H1 (cell line): ENCODE measurements at regions not wholly inside any gene's neighbourhood (a gene's known extent, or its start where the extent isn't known, plus 50 kb on each side); places are given as distances from the start of the nearest gene placed in this dataset.

Source experiments
- CTCF ChIP-seq, 3 experiments: IDR thresholded peaks; 1 replicate in 2 of 3; 2 replicates in 1 of 3; pipeline versions ENCODE4 v1.5.1 to v1.6.1; 2011; ENCODE audit warnings: low read length in 3 of 3, mild to moderate bottlenecking in 3 of 3, inconsistent platforms in 2 of 3, low read depth in 1 of 3, moderate library complexity in 1 of 3; ENCODE audit not compliant: insufficient read depth in 1 of 3; ENCODE audit errors: control extremely low read depth in 1 of 3
- RFX5 ChIP-seq: IDR thresholded peaks from 2 replicates; pipeline ENCODE4 v1.6.1; 2011; ENCODE audit warnings: low read depth, low read length, improper control_type of control experiment, borderline replicate concordance
- USF2 ChIP-seq: IDR thresholded peaks from 2 replicates; pipeline ENCODE4 v1.6.1; 2011; ENCODE audit warnings: low read length, improper control_type of control experiment

- TF ChIP-seq CTCF (IDR thresholded peaks at IDR 0.05; ENCODE audit: control extremely low read depth in 1 of 3, insufficient read depth in 1 of 3, low read depth in 1 of 3, low read length in 3 of 3): no peak
- no peak for TF ChIP-seq USF2
- TF ChIP-seq RFX5: no peak
Measured at GRCh38 chr6:123733180-123733579, 70.5 kb upstream of the NKAIN2 start (continued).
